Lung (tissue), 11 donors: ENCODE measurements at regions not wholly inside any gene's neighbourhood (a gene's known extent, or its start where the extent isn't known, plus 50 kb on each side); places are given as distances from the start of the nearest gene placed in this dataset.

Source experiments
- ATAC-seq: fragments of 200-7000 bp; cut with Tn5 transposase; one replicate; pipeline ENCODE4 v1.9.1; 2020; ENCODE audit warnings: moderate number of reproducible peaks; ENCODE audit not compliant: insufficient read depth, low FRiP score
- DNase-seq, 3 donors: peaks; one replicate each; pipeline ENCODE4 v3.0.0-alpha.2; 2013 to 2017
- H3K27ac ChIP-seq, 2 donors: one replicate each; pipeline ENCODE4 v1.5.1; 2013; ENCODE audit warnings: mild to moderate bottlenecking in 2 of 2, moderate library complexity in 2 of 2, control low read depth in 1 of 2, inconsistent platforms in 1 of 2, low read depth in 1 of 2, low read length in 1 of 2
- H3K27me3 ChIP-seq, 3 donors: one replicate each; pipeline ENCODE4 v1.5.1; 2013; ENCODE audit warnings: low read length in 2 of 3; ENCODE audit not compliant: control insufficient read depth in 3 of 3, insufficient read depth in 3 of 3
- H3K36me3 ChIP-seq, 4 donors: one replicate each; pipeline ENCODE4 v1.5.1; 2013; ENCODE audit warnings: low read length in 4 of 4, mild to moderate bottlenecking in 1 of 4, moderate library complexity in 1 of 4; ENCODE audit not compliant: control insufficient read depth in 4 of 4, insufficient read depth in 4 of 4
- H3K4me1 ChIP-seq, 5 donors: one replicate each; pipeline ENCODE4 v1.5.1; 2013; ENCODE audit warnings: low read length in 5 of 5, mild to moderate bottlenecking in 2 of 5, moderate library complexity in 1 of 5; ENCODE audit not compliant: control insufficient read depth in 5 of 5, insufficient read depth in 5 of 5
- H3K4me3 ChIP-seq: one replicate; pipeline ENCODE4 v1.5.1; 2013; ENCODE audit warnings: mild to moderate bottlenecking, control low read depth, moderate library complexity
- H3K9ac ChIP-seq, 2 donors: one replicate each; pipeline ENCODE4 v1.5.1; 2013; ENCODE audit warnings: low read length in 2 of 2, control low read depth in 1 of 2; ENCODE audit not compliant: insufficient read depth in 1 of 2
- H3K9me3 ChIP-seq, 4 donors: one replicate each; pipeline ENCODE4 v1.5.1; 2013; ENCODE audit warnings: low read length in 3 of 4, mild to moderate bottlenecking in 1 of 4, moderate library complexity in 1 of 4; ENCODE audit not compliant: control insufficient read depth in 4 of 4, insufficient read depth in 3 of 4
- CTCF ChIP-seq: IDR thresholded peaks from 2 replicates; pipeline ENCODE4 v1.5.1; 2012; ENCODE audit warnings: mild to moderate bottlenecking; ENCODE audit errors: control extremely low read depth, extremely low read depth
- WGBS, 2 donors: extraction: QIAGEN DNeasy Blood & Tissue Kit; methylation state at CpG; one replicate each; pipeline ENCODE4 v1.1.7; 2013; 5-methylcytosine and 5-hydroxymethylcytosine counted together
- donor health status: control.
- donor health status: control.
- donor health status: Bipolar disorder and iron deficiency.
- donor health status: healthy.
- donor health status: DM: yes; HTN: yes; CAD: no.

GRCh38 chr17:69913216-69913615 is 161.8 kb upstream of the KCNJ16 start:
- no peak for ATAC-seq
- no peak for TF ChIP-seq CTCF
- Histone ChIP-seq H3K4me3 (no peak overlapping the region), H3K4me1 (peaks cover 0 to 5% (median 0%) of the 10 kb centered on the region in 5 donors), H3K27ac (no peak overlapping the region), H3K27me3 (no peaks in the 10 kb centered on the region), H3K36me3 (no peaks in the 10 kb centered on the region), H3K9me3 (no peaks in the 10 kb centered on the region), H3K9ac (peak overlapping the region in 1 of 2 donors; percentile 62)
- 61 to 63% methylated on average over 2 of the region's 2 CpGs for WGBS, 2 donors
- peak in 1 of 3 donors; percentile 43 for DNase-seq

- no peak for ATAC-seq
These were observed 161.4 kb upstream of the KCNJ16 start for GRCh38 chr17:69913616-69914015.

GRCh38 chr17:69914520-69914919 is 160.5 kb upstream of the KCNJ16 start:
- Histone ChIP-seq H3K9me3 (no peaks in the 10 kb centered on the region), H3K27ac (no peak overlapping the region), H3K4me1 (peaks cover 0 to 5% (median 0%) of the 10 kb centered on the region in 5 donors), H3K4me3 (no peak overlapping the region), H3K27me3 (no peaks in the 10 kb centered on the region), H3K36me3 (no peaks in the 10 kb centered on the region), H3K9ac (no peak overlapping the region)
- DNase-seq = no peak
- TF ChIP-seq CTCF = no peak
- no peak for ATAC-seq
- 90 to 94% methylated on average over 1 of the region's 1 CpG for WGBS, 2 donors

More at GRCh38 chr17:69913616-69914015, 161.4 kb upstream of the KCNJ16 start:
- H3K9ac ChIP-seq = peak overlapping the region in 1 of 2 donors; percentile 62
- no peak overlapping the region for H3K27ac ChIP-seq
- no peak overlapping the region for H3K4me3 ChIP-seq
- no peaks in the 10 kb centered on the region for H3K36me3 ChIP-seq
- H3K9me3 ChIP-seq = no peaks in the 10 kb centered on the region
- DNase-seq = no peak
- TF ChIP-seq CTCF = no peak
- peaks cover 0 to 5% (median 0%) of the 10 kb centered on the region in 5 donors for H3K4me1 ChIP-seq
- no peaks in the 10 kb centered on the region for H3K27me3 ChIP-seq
- 76 to 88% methylated on average over 2 of the region's 2 CpGs for WGBS, 2 donors

GRCh38 chr17:69916761-69917160 is 158.3 kb upstream of the KCNJ16 start:
- Histone ChIP-seq H3K27ac (no peak overlapping the region), H3K36me3 (no peaks in the 10 kb centered on the region), H3K4me1 (peaks cover 0 to 5% (median 0%) of the 10 kb centered on the region in 5 donors), H3K4me3 (no peak overlapping the region), H3K9ac (no peak overlapping the region), H3K9me3 (no peaks in the 10 kb centered on the region), H3K27me3 (no peaks in the 10 kb centered on the region)
- no peak for ATAC-seq
- WGBS, 2 donors = 86 to 91% methylated on average over 2 of the region's 2 CpGs
- TF ChIP-seq CTCF = no peak
- DNase-seq = no peak
